SKM-1 treated with dmso at 0.1 percent for 144 hours (cell line): ENCODE measurements at regions not wholly inside any gene's neighbourhood (a gene's known extent, or its start where the extent isn't known, plus 50 kb on each side); places are given as distances from the start of the nearest gene placed in this dataset.
"Not testable (repeated sequence)": the region's sequence is repeated elsewhere in the genome, so short reads cannot be mapped to it uniquely, and the experiment has no call there.

Experiments
- DNase-seq: peaks from one replicate; lab custom pipeline; 2025; ENCODE audit not compliant: unreplicated experiment; lab: John Stamatoyannopoulos, UW

DNA sequence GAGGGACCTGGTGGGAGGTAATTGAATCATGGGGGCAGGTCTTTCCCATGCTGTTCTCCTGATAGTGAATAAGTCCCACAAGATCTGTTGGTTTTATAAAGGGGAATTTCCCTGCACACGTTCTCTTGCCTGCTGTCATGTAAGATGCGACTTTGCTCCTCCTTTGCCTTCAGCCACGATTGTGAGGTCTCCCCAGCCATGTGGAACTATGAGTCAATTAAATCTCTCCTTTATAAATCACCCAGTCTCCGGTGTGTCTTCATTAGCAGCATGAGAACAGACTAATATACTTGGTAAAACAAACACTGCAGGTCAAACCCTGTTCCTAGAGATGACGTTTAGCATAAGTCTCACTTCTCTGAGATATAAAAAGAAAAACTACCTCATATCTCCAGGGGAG, 148.3 kb downstream of the MATN1 start:
- no peak for DNase-seq

DNA sequence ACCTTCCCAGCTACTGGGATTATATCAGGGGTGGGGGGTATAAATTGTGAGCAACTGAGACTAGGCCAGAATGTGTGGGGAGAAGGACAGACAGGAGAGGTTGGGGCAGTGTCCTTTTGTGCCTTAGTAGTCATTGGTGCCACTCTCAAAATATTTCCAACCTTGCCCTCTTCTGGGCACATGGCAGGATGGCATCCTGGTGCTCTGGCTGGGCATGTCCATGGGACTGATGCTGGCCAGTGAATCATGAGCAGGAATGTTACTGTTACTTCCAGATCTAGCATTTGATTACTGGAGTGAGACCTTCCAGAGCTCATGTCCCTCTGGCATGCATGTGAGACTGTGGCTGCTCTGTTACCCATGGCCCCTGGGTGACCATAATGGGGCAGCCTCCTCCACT, 151.2 kb downstream of the MATN1 start:
- no peak for DNase-seq

DNA sequence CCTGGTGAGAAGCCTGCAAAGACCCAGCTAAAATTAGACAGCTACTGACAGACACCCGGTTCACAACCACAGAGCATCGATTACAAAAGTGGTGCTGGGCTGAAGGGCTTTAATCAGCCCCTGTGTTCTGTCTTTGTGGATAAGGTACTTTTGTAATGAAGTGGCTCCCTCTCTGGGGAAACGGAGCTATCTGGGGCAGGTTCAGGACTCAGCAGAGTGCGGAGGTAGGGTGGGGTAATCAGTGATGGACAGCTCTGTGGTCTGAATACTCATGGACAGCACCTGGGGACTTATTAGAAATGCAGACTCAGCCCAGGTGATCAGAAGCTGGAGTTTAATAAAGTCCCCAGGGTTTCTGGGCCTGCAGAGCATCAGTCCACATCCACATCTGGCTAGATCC, 152.0 kb downstream of the MATN1 start:
- no peak for DNase-seq

DNA sequence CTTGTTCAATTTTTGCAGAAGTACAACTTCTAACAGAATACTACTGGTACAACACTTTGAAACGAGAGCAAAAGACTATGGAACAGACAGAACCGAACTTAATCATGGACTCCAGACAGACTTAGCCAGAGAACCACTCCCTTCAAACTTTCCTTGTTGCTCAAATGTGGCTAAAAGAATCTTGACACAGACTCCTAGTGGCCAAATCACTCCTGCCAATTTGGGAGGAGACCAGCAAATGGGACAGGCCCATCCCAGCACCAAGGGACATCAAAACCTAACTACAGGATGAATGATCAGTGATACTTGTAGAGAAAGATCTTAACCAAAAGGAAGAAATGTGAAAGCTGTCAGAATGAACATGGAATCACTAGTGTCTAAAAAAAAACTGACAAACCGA, 154.0 kb downstream of the MATN1 start:
- no peak for DNase-seq

DNA sequence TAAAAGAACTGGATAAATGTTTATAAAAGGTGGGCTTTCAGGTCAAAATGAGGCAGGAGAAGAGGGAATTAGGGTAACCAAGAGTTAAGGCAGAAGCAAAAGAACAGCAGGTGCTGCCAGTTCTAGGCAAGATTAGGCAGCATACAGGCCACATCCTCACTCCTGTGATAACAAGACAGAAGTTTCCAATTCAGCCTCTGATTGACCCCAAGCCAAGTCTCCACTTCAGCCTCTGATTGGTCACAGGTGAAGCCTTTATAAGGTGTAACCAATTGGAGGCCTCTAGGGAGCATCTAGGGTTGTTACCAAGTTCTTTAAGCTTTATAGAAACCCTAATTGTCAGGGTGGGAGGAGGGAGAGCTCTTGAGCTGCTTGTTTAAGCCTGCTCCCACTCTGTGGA, 160.8 kb downstream of the MATN1 start:
- DNase-seq, result no peak

DNA sequence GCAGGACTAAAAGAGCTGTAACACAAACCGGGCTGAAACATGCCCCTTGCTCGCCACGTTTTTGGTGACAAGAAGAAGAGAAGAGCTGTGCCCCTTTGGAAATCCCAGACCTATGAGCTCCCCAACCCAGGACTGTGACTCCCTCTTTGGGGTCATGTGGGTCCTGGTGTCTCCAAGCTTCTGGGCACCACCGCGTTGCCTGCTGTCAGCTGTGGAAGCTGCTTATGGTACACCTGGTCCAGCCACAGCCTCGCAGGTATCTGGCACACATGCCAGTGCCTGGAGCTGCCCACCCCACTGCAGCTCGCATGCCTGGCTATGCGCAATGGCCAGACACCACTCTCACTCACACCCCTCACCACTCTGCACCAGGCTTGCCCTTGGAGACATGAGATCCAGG, 171.8 kb downstream of the MATN1 start:
- no peak for DNase-seq

DNA sequence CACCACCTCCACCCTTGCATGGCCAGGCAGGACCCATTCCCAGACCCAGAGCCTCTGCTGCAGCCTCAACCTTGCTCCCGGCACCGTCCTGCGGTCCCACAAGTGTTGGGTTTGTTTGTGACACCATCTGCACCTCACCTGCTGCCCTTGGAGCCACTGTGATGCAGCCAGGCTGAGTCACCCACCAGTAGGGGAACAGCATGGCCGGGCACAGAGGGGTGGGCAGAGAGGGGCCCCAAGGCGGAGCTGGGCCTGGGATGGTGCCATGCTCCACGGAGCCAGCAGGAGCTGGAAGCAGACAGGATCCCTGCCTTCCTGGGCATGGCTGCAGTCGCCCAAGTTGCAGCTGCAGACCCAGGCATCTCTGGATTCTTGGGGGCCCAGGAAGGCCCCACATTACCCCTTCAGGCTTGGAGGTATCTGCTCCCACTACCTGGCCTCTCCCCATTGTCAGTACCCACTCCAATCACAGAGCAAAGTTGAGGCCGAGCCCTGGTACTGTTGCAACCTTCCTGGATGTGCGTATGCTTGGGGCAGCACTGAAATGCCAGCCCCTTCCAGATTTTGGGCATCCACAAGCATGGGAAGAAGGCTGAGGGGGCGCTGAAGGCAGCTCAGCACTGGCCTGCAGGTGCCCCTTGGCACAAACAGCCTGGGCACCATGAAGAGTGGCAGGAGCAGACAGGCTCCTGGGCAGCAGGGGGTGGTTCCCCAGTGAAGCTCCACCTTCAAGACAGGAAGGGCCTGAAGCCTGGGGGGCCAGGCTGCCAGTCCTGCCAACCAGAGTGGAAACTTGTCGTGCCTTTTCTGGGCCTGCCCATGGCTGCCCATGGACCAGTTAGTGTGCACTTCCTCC, 172.8 kb downstream of the MATN1 start:
- DNase-seq, result no peak

DNA sequence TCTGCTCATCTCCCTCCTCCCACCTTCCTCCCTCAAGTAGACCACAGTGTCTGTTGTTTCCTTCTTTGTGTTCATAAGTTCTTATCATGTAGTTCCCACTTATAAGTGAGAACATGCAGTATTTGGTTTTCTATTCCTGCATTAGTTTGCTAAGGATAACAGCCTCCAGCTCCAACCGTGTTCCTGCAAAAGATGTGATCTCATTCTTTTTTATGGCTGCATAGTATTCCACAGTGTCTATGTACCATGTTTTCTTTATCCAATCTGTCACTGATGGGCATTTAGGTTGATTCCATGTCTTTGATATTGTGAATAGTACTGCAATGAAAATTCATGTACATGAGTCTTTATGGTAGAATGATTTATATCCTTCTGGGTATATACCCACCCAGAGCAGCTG, 173.5 kb downstream of the MATN1 start:
- DNase-seq, result not testable (repeated sequence)

DNA sequence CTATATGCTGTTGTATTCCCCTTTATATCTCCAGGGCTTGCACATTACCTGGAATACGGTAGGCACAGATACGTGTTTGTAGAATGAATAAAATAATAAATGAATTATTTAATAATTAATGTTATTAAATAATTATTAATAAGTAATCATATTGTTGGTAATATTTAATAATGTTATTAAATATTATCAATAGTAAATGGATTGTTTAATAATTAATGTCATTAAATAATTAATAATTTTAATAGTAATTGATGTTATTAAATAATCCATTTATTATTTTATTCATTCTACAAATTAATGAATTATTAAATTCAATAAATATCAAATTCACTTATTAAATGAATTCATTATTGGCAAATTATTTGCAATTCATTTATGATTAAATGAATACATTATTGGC, 175.1 kb downstream of the MATN1 start:
- no peak for DNase-seq

DNA sequence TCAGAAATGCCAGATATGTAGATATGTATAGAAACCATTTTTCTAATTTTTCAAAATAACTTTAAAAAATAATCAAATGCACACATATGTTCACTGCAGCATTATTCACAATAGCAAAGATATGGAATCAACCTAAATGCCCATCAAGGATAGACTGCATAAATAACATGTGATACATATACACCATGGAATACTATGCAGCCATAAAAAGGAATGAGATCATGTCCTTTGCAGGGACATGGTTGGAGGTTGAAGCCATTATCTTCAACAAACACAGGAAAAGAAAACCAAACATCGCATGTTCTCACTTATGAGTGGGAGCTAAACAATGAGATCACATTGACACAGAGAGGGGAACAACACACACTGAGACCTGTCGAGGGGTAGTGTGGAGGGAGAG, 176.1 kb downstream of the MATN1 start:
- DNase-seq, result not testable (repeated sequence)

DNA sequence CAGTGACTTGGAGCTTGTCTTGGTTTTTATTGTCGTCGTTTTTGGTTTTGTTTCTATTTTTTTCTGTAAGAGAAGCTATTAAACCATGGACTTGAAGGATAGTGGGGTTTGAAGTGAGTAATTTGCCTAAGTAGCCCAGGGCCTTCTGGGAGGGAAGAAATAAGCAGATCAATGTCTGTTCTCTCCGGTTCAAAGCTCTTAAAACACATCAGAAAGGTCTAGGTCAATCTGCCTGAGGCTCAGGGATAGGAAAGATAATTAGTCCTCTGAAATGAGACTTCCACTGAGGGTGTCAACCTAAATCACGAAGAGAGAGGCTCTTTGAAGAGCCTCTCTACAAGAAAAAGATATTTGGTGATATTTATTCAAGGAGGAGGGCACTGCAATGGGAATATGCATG, 178.0 kb downstream of the MATN1 start:
- no peak for DNase-seq

DNA sequence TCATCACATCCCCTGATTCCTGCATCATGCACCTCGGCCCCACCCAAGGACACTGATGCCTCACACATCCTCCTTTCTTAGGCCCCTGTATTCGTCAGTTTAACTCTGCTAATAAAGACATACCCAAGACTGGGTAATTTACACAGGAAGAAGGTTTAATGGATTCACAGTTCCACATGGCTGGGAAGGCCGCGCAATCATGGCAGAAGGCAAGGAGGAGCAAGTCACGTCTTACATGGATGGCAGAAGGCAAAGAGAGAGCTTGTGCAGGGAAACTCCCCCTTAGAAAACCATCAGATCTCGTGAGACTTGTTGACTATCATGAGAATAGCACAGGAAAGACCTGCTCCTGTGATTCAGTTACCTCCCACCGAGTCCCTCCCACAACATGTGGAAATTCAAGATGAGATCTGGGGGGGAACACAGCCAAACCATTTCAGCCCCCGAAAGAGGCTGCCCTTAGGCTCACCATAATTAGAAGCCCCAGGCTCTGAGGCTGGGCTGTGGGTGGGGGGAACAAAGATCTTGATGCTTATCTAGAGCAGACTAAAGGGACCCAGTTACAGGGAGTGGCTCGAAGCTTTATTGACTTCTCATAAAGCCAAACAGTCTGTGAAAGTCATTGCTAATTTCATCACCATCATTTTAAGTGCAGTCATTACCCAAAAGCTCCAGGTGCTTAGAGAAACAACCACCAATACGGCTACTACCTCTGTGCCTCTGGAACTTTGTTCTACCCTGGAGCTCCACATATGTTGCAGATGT, 181.5 kb downstream of the MATN1 start:
- no peak for DNase-seq

DNA sequence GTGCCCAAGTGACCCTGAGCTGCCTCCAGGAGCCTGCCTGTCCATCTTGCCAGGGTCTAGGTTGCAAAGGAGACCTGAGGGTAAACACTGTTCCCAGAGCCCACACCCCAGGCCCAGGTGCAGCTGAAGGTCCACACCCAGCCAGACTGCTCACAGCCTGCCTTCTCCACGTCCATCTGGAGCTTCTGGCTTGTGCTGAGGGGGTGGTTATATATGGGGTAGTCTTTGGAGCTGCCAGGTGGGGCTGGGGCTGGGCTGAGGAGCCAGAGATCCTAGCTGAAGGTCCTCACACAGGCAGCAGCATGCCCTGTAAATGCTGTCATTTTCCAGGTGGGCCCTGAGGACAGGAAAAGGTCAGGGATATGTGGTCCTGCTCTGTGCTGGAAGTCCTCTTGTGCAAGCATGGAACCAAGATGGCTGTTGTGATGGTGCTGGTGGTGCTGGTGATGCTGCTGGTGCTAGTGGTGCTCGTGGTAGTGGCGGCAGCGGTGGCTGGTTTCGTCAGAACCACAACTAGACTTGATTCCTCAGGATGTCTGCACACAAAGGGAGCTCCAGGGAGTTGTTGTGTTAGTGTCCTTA, 182.7 kb downstream of the MATN1 start:
- no peak for DNase-seq

DNA sequence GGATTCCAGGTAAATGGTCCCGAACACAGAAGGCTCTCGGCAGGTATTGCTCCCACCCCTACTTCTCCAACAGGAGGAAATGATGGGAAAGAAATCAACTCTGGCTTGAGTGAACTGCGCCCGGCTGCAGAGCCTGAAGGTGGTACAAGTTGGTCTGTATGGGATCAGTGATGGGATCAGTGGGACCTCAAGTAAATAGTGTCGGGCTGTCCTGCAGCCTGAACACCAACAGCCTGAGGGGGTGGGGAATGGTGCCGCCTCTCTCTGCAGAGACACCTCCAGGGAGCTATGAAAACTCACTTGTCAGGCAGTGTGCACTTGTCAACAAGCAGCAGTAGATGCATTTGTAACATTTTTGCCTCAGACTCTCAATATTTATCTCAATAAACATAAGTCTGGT, 183.5 kb downstream of the MATN1 start:
- no peak for DNase-seq

DNA sequence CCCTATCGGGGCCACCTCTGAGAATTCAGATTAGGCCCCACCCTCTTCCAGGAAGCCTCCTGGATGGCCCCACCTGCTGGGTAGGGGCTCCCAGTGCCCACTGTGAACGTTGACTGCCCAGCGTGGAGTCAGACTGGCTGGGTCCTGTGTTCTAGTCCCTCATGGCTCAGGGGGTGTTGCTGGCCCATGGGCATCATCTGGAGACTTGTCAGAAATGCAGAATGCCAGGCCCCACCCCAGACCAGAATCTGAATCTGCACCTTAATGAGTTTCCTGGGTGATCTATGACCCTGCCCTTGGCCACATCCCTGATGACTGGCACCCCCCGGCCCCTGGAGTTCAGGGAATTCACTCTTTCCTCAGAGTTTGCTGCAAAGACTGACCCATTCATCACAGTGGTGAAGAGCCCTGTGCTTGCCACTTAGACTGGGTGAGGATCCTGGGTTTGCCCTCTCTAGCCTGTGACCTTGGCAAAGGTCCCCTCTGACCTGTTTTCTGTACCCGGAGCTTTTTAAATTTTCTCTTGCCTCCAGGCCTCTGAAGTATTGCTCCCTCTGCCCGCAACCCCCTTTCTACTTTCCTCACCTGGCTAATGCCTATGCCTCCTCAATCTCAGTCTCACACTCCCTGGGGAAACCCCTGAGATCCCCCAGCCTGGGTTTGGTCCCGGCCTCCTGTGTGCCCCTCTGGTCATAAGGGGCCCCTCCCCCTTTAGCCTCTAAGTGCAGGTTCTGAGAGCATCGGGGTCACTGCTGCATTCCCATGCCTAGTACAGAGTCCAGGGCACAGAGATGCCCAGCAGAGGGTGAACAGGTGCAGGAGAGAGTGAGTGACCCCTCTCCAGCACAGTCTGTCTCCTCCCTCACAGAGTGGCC, 184.2 kb downstream of the MATN1 start:
- no peak for DNase-seq

DNA sequence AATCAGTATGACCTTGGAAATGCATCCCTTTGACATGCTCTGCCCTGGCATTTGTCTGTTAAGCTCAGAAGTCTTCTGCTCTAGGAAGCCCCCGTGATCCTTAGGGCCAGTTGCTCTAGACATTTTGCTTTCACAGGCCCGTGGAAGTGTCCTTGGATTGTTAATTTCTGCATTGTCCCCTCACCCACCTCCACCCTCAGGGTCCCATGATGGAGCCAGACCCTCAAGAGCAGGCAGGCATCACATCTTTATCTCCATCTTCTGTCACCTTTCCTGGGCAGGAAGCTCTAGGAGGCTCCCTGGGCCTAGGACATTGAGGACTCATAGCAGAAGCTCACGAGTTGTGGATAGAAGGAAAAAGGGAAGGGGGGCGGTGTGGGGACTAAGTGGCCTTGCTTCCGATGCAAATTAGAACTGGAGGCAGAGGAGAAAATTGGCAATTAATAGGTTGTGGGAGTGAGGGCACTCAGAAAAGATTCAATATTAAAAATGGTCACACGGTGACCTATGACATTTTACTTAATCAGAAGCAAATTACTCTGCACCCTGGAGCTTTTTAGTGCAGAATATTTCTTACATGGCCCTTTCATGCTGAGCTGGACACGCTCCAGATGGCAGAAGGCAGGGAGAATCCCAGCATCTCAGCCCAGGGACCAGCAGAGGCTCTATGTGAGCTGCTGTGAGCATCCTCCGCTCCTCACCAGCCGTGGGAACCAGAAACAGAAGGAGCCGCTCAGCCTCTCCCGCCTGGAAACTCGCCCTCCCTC, 185.0 kb downstream of the MATN1 start:
- no peak for DNase-seq

DNA sequence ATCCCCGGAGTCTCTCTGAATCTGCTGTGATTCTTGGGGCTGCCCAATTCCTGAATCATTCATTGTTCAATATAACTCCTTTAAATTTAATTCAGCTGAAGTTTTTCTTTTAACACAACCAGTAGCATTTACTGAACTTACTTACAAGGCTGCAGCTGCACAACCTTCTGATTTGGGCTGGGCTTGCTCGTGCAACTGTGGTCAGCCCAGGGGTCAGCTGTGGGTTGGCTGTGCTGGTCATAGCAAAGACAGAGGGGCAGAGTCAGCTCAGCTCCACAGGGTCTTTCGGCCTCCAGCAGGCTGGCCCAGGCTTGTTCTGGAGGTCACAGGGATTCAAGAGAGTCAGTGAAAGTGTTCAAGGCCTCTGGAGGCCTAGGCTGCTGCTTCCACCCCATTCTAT, 186.1 kb downstream of the MATN1 start:
- no peak for DNase-seq

DNA sequence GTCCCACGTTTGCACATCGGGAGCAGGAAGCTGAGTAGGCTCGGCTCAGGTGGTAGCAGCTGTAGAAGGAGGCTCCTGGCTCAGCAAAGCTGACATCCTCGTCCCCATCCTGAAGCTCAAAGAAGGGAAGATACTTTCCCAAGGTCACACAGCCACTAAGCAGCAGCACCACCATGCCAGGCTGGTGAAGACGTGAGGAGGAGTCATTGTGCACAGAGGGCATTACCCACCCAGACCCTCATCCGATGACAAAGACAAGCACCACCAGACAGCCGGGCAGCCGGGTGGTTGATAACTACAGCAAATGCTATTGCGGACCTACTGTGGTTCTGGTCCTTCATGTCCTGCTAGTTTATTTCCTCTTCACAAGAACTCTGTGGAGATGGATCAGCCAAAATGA, 186.9 kb downstream of the MATN1 start:
- no peak for DNase-seq

DNA sequence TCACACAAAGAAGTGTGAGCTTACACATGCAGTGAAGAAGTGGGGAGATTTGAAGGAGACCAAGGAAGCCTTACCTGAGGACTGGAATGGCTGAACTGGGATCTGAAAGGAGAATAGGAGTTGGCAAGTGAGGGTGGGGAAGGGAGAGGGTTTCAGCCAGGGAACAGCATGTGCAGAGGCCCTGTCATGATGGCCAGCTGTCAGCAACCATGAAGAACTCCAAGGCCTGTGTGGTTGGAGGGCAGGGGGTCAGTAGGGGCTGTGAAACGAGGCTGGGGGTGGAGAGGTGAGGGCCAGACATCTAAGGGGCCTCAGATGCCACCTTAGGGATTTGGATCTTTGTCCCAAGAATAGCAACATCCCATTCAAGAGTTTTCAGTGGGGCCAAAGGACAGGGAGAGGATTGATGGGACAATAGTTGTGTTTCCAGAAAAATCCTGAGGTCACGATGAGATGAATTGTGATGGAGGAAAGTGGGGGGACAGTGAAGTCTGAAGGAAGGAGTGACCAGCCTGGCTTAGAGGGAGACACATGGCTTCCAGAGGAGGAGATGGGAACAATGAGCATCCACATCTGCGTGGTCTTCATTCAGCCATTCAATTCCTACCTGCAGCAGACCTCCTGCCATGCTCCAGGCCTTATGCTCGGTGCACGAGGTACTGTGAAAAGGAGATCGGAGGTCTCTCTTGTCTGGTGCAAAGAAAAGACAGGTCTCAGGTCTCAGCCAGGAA, 187.6 kb downstream of the MATN1 start:
- no peak for DNase-seq

DNA sequence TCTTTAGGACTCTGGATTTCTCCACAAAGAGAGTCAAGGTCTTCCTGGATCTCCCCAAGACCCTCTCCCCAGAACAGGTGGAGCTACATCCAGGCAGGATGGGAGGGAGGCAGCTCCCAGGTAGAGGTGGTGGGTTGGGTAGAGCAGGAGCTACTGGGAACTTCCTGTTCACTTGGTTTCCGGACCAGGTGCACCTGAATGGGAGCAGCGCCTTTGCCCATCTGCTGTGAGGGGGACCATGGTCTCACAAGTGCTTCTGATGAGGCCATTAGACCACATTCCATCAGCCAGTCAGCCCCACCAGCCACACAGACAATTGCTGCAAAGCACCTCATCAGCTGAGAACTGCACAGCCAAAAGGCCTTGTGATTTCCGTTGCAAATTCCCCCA, 188.8 kb downstream of the MATN1 start:
- DNase-seq, result no peak
